K562 (cell line): ENCODE measurements at regions not wholly inside any gene's neighbourhood (a gene's known extent, or its start where the extent isn't known, plus 50 kb on each side); places are given as distances from the start of the nearest gene placed in this dataset.

Experiments used
- ATAC-seq: fragments of 200-7000 bp; cut with Tn5 transposase; 3 replicates; pipeline ENCODE4 v1.9.1; 2020; ENCODE audit warnings: moderate library complexity
- BruUV-seq: library from RNA; stranded (reverse); fragments of 400-500 nt; replicated peaks from 2 replicates; lab custom pipeline; 2021; lab: Mats Ljungman, UMichigan
- CTCF ChIA-PET: fragments of 300-600 bp; formaldehyde crosslinking; extraction: SDS; loops from one replicate; lab custom pipeline; 2021; ENCODE audit warnings: low intra/inter-chr PET ratio; lab: Yijun Ruan, JAX
- POLR2A ChIA-PET: fragments of 300-600, 350-650 bp; sonication (Branson Sonifier 250); formaldehyde crosslinking; extraction: SDS; loops from one replicate; lab custom pipeline; 2021; ENCODE audit warnings: antibody characterized with exemption, inconsistent platforms; lab: Yijun Ruan, JAX
- DNase-seq, 4 experiments: peaks; one replicate each; pipeline versions ENCODE4 v3.0.0 to v3.0.0-alpha.2; 2011 to 2018; ENCODE audit warnings: low spot score in 3 of 4, mixed read lengths in 3 of 4; ENCODE audit errors: extremely low read depth in 1 of 4
- FAIRE-seq: peaks from 2 replicates; lab custom pipeline; 2011; peaks lifted over from hg19 to GRCh38; lab: Jason Lieb, UNC
- H2AFZ ChIP-seq: 2 replicates; pipeline ENCODE4 v1.6.0; 2011; ENCODE audit warnings: low read depth, low read length, control low read depth, inconsistent platforms
- H3K27ac ChIP-seq: fragments of 200-600 bp; 3 replicates; pipeline ENCODE4 v1.8.0; 2011; ENCODE audit warnings: low read depth, mild to moderate bottlenecking, control low read depth, inconsistent platforms, low read length, moderate library complexity, mixed read lengths; ENCODE audit errors: extremely low read depth
- H3K27me3 ChIP-seq, 2 experiments: fragments of 300-600 bp in 1 of 2; 2 replicates in 1 of 2; 3 replicates in 1 of 2; pipeline versions ENCODE4 v1.6.0 to v1.8.0; 2011; ENCODE audit warnings: inconsistent platforms in 2 of 2, low read length in 2 of 2, mild to moderate bottlenecking in 1 of 2, mixed read lengths in 1 of 2, moderate library complexity in 1 of 2; ENCODE audit not compliant: control insufficient read depth in 2 of 2, insufficient read depth in 2 of 2
- H3K36me3 ChIP-seq: fragments of 300-600 bp; 3 replicates; pipeline ENCODE4 v1.8.0; 2011; ENCODE audit warnings: mild to moderate bottlenecking, low read length, inconsistent platforms; ENCODE audit not compliant: control insufficient read depth, insufficient read depth
- H3K4me1 ChIP-seq, 2 experiments: fragments of 200-600 bp in 1 of 2; replicated peaks in 1 of 2; 2 replicates in 1 of 2; 3 replicates in 1 of 2; pipeline versions ENCODE4 v1.5.1 to v1.8.0; 2011; ENCODE audit warnings: inconsistent platforms in 2 of 2, low read length in 2 of 2, mild to moderate bottlenecking in 1 of 2, mixed read lengths in 1 of 2, moderate library complexity in 1 of 2; ENCODE audit not compliant: control insufficient read depth in 2 of 2, insufficient read depth in 2 of 2
- H3K4me2 ChIP-seq: 2 replicates; pipeline ENCODE4 v1.6.1; 2011; ENCODE audit warnings: low read length, control low read depth, inconsistent platforms, mixed read lengths; ENCODE audit not compliant: insufficient read depth
- H3K4me3 ChIP-seq: fragments of 200-600 bp; sonication (generic), shearing (Covaris generic); 2 replicates; pipeline ENCODE4 v1.5.1; 2016; ENCODE audit warnings: control low read depth, inconsistent platforms
- H3K79me2 ChIP-seq: fragments of 200-600 bp; 3 replicates; pipeline ENCODE4 v1.8.0; 2011; ENCODE audit warnings: low read length, inconsistent platforms; ENCODE audit not compliant: control insufficient read depth, insufficient read depth
- H3K9ac ChIP-seq, 2 experiments: 2 replicates each; pipeline versions ENCODE4 v1.6.0 to v1.6.1; 2011; ENCODE audit warnings: low read depth in 2 of 2, low read length in 2 of 2, control low read depth in 1 of 2, inconsistent platforms in 1 of 2, mild to moderate bottlenecking in 1 of 2, mixed read lengths in 1 of 2; ENCODE audit not compliant: insufficient read depth in 1 of 2
- H3K9me1 ChIP-seq: one replicate; pipeline ENCODE4 v1.6.0; 2011; ENCODE audit warnings: inconsistent platforms, mild to moderate bottlenecking, low read length, moderate library complexity; ENCODE audit not compliant: control insufficient read depth, insufficient read depth
- H3K9me3 ChIP-seq: replicated peaks from 2 replicates; pipeline ENCODE4 v1.5.1; 2011; ENCODE audit warnings: low read depth, low read length, inconsistent platforms; ENCODE audit not compliant: control insufficient read depth, insufficient read depth
- H4K20me1 ChIP-seq: replicated peaks from 2 replicates; pipeline ENCODE4 v1.6.1; 2011; ENCODE audit warnings: low read length, inconsistent platforms, mixed read lengths; ENCODE audit not compliant: control insufficient read depth, insufficient read depth
- ETV6 ChIP-seq, 3 experiments: fragments of 150-350 bp in 1 of 3; sonication (generic) in 1 of 3; formaldehyde crosslinking in 1 of 3; IDR thresholded peaks; 2 replicates each; pipeline versions ENCODE4 v1.6.1 to v1.8.0; 2014 to 2022; ENCODE audit warnings: borderline replicate concordance in 2 of 3, low read depth in 2 of 3, antibody characterized with exemption in 1 of 3, low read length in 1 of 3, mild to moderate bottlenecking in 1 of 3, missing genetic modification reagents in 1 of 3
- IRF2 ChIP-seq: sonication (generic); formaldehyde crosslinking; IDR thresholded peaks from 2 replicates; pipeline ENCODE4 v1.8.1; 2022; ENCODE audit warnings: mild to moderate bottlenecking, missing genetic modification reagents
- MCM5 ChIP-seq: fragments of 450-650 bp; IDR thresholded peaks from 2 replicates; pipeline ENCODE4 v1.6.1; 2016; ENCODE audit warnings: low read depth
- MEF2A ChIP-seq: IDR thresholded peaks from 2 replicates; pipeline ENCODE4 v1.6.1; 2011; ENCODE audit warnings: low read depth, mild to moderate bottlenecking, low read length, moderate library complexity; ENCODE audit not compliant: control insufficient read depth
- POU5F1 ChIP-seq: fragments of 150-350 bp; IDR thresholded peaks from 2 replicates; pipeline ENCODE4 v1.6.1; 2014; ENCODE audit warnings: borderline replicate concordance, low read length, low read depth, mild to moderate bottlenecking; ENCODE audit not compliant: partially characterized antibody
- RBM14 ChIP-seq: fragments of 200-400 bp; formaldehyde crosslinking; IDR thresholded peaks from 2 replicates; pipeline ENCODE4 v1.6.1; 2018; ENCODE audit warnings: low read depth, mild to moderate bottlenecking, low read length, moderate library complexity, borderline replicate concordance; ENCODE audit not compliant: insufficient read depth
- RBM17 ChIP-seq: fragments of 200-400 bp; formaldehyde crosslinking; IDR thresholded peaks from 2 replicates; pipeline ENCODE4 v1.6.1; 2017; ENCODE audit warnings: low read depth, mild to moderate bottlenecking, low read length, borderline replicate concordance
- RUNX1 ChIP-seq: sonication (generic); IDR thresholded peaks from 2 replicates; pipeline ENCODE4 v1.6.1; 2016; ENCODE audit warnings: antibody characterized with exemption, low read depth
- SMARCE1 ChIP-seq: fragments of 450-650 bp; IDR thresholded peaks from 2 replicates; pipeline ENCODE4 v1.7.1; 2016; ENCODE audit warnings: mild to moderate bottlenecking
- STAT5B ChIP-seq: fragments of 250-450 bp; sonication (Bioruptor Pico); IDR thresholded peaks from 2 replicates; pipeline ENCODE4 v1.8.0; 2021; ENCODE audit warnings: mild to moderate bottlenecking, inconsistent platforms
- WGBS: fragments of 100-300 bp; shearing (Covaris generic); methylation state at CpG from one replicate; pipeline ENCODE4 v1.1.6; 2016; ENCODE audit warnings: low coverage, mixed read lengths; ENCODE audit not compliant: insufficient coverage; ENCODE audit errors: missing lambda C conversion rate; 5-methylcytosine and 5-hydroxymethylcytosine counted together
- in situ Hi-C: fragments of 300-500 bp; cut with MboI; formaldehyde crosslinking; loops from 4 replicates; pipeline ENCODE4 v1.15.0; 2018; ENCODE audit warnings: inconsistent platforms, mixed read lengths
- intact Hi-C: fragments of 100-400 bp; cut with micrococcal nuclease; formaldehyde crosslinking; loops from 2 replicates; pipeline ENCODE4 v1.14.2; 2022
- TF ChIP-seq, protein P1 (sequence below): IDR thresholded peaks from 2 replicates; pipeline ENCODE4 v1.6.1; 2011; ENCODE audit not compliant: insufficient read length; ENCODE audit errors: extremely low read depth
- TF ChIP-seq, protein P2 (sequence below), 2 experiments: fragments of 450-650 bp; formaldehyde crosslinking in 1 of 2; IDR thresholded peaks; 2 replicates each; pipeline versions ENCODE4 v1.4.0 to v1.6.1; 2014 to 2020; ENCODE audit warnings: mild to moderate bottlenecking in 2 of 2, borderline replicate concordance in 1 of 2, low read depth in 1 of 2

DNA sequence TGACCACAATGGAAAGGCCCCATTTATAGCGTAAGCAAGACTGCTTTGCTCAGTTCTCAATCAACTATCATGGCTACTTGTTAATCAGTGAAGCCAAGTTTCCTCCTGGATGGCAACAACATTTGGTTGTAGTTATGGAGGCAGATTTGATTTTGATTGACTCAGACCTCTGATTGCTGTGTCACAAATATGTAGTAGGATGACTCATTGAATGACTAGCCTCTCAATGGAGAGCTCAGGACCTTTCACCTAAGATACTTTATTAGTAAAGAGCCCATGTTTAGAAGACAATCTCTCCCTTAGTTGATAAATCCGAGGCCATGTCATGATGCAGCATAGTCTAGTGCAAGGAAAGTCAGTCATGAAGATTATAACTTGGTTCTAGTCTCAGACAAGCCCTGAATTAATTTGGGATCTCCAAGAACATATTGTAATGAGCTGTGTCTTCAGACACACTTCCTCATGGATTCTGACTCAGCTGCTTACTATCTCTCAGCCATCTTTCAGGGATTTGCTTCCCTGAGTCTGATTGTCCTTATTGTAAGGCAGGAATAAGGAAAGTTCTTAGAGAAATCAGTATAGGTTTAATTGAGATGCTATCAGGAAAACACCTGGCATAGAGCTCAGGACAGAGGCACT, 397.4 kb upstream of the TMCO5A start (continued):
- TF ChIP-seq MCM5, result no peak

DNA sequence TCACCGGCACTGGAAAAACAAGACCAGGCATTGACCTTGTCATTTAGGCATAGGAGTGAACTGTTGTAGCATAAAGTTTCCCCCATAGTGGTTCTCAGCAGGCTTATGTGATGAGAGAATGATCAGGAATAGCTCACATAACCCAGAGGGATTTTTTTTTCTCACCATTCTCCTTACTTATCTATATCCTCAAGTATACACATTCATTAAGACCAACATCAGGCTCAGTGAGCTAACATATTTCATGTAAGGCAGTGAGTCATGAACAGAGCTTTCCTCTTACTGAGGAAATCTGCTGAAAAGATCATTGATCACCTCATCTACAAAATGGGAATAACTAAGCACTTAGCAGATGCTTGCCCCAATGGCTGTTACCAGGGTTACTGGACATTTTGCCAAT, 396.6 kb upstream of the TMCO5A start:
- H3K27ac ChIP-seq, result no peak overlapping the region
- H3K4me1 ChIP-seq, result no peaks in the 10 kb centered on the region
- no peak for FAIRE-seq
- H2AFZ ChIP-seq, result no peak overlapping the region
- no peaks in the 10 kb centered on the region for H4K20me1 ChIP-seq
- H3K4me2 ChIP-seq, result no peak overlapping the region
- ChIA-PET POLR2A (no interaction called here), CTCF (no interaction called here)
- H3K36me3 ChIP-seq, result no peaks in the 10 kb centered on the region
- no TSS peak for BruUV-seq
- no peak for DNase-seq
- no peak for ATAC-seq
- H3K79me2 ChIP-seq, result no peaks in the 10 kb centered on the region
- WGBS, result 7% methylated on average over 1 of the region's 1 CpG
- intact Hi-C loops (no loop called here), in situ Hi-C loops (no loop called here)
- H3K27me3 ChIP-seq, result no peaks in the 10 kb centered on the region
- no peaks in the 10 kb centered on the region for H3K9me1 ChIP-seq
- no peaks in the 10 kb centered on the region for H3K9me3 ChIP-seq
- no peak overlapping the region for H3K4me3 ChIP-seq
- TF ChIP-seq MEF2A, result no peak
- TF ChIP-seq RBM17, result no peak
- TF ChIP-seq SMARCE1, result no peak
- no peak for TF ChIP-seq STAT5B
- TF ChIP-seq, protein P1, sequence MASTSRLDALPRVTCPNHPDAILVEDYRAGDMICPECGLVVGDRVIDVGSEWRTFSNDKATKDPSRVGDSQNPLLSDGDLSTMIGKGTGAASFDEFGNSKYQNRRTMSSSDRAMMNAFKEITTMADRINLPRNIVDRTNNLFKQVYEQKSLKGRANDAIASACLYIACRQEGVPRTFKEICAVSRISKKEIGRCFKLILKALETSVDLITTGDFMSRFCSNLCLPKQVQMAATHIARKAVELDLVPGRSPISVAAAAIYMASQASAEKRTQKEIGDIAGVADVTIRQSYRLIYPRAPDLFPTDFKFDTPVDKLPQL, result no peak
- TF ChIP-seq IRF2 (CRISPR knock-in tag), result no peak
- no peak for TF ChIP-seq ETV6 (IDR thresholded peaks at IDR 0.05; ENCODE audit: borderline replicate concordance in 1 of 2, low read depth in 2 of 2, low read length in 1 of 2)
- TF ChIP-seq ETV6 (CRISPR knock-in tag; IDR thresholded peaks at IDR 0.05; ENCODE audit: borderline replicate concordance), result no peak
- no peak for TF ChIP-seq POU5F1
- no peak for TF ChIP-seq RUNX1
- no peak for TF ChIP-seq RBM14
- TF ChIP-seq, protein P2, sequence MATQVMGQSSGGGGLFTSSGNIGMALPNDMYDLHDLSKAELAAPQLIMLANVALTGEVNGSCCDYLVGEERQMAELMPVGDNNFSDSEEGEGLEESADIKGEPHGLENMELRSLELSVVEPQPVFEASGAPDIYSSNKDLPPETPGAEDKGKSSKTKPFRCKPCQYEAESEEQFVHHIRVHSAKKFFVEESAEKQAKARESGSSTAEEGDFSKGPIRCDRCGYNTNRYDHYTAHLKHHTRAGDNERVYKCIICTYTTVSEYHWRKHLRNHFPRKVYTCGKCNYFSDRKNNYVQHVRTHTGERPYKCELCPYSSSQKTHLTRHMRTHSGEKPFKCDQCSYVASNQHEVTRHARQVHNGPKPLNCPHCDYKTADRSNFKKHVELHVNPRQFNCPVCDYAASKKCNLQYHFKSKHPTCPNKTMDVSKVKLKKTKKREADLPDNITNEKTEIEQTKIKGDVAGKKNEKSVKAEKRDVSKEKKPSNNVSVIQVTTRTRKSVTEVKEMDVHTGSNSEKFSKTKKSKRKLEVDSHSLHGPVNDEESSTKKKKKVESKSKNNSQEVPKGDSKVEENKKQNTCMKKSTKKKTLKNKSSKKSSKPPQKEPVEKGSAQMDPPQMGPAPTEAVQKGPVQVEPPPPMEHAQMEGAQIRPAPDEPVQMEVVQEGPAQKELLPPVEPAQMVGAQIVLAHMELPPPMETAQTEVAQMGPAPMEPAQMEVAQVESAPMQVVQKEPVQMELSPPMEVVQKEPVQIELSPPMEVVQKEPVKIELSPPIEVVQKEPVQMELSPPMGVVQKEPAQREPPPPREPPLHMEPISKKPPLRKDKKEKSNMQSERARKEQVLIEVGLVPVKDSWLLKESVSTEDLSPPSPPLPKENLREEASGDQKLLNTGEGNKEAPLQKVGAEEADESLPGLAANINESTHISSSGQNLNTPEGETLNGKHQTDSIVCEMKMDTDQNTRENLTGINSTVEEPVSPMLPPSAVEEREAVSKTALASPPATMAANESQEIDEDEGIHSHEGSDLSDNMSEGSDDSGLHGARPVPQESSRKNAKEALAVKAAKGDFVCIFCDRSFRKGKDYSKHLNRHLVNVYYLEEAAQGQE (IDR thresholded peaks at IDR 0.05; ENCODE audit: borderline replicate concordance), result no peak
- TF ChIP-seq, protein P2 (CRISPR knock-in tag; IDR thresholded peaks at IDR 0.05; ENCODE audit: low read depth), result no peak
- no peak overlapping the region for H3K9ac ChIP-seq
